BJ (cell line): ENCODE measurements at regions not wholly inside any gene's neighbourhood (a gene's known extent, or its start where the extent isn't known, plus 50 kb on each side); places are given as distances from the start of the nearest gene placed in this dataset.

ENCODE experiments used
- CTCF ChIA-PET: fragments of 350-600 bp; formaldehyde crosslinking; extraction: SDS; loops from one replicate; lab custom pipeline; 2021; ENCODE audit warnings: antibody characterized with exemption, inconsistent platforms; lab: Yijun Ruan, JAX
- POLR2A ChIA-PET: fragments of 300-600 bp; sonication (Branson Sonifier 250); formaldehyde crosslinking; extraction: SDS; loops from one replicate; lab custom pipeline; 2021; ENCODE audit warnings: antibody characterized with exemption; lab: Charles Lee
- DNase-seq: peaks from one replicate; pipeline ENCODE4 v3.0.0-alpha.2; 2011; ENCODE audit warnings: low read depth
- H3K27me3 ChIP-seq: 2 replicates; pipeline ENCODE4 v1.6.0; 2011; ENCODE audit warnings: low read length; ENCODE audit not compliant: control insufficient read depth, insufficient read depth
- H3K36me3 ChIP-seq: 2 replicates; pipeline ENCODE4 v1.5.1; 2011; ENCODE audit warnings: low read length; ENCODE audit not compliant: control insufficient read depth, insufficient read depth
- H3K4me3 ChIP-seq: 2 replicates; pipeline ENCODE4 v1.5.1; 2011; ENCODE audit warnings: low read depth, mild to moderate bottlenecking, control low read depth, low read length
- CTCF ChIP-seq: IDR thresholded peaks from 2 replicates; pipeline ENCODE4 v1.5.1; 2011; ENCODE audit warnings: low read depth, mild to moderate bottlenecking, control low read depth, inconsistent platforms, low read length, moderate library complexity; ENCODE audit not compliant: insufficient read depth

DNA sequence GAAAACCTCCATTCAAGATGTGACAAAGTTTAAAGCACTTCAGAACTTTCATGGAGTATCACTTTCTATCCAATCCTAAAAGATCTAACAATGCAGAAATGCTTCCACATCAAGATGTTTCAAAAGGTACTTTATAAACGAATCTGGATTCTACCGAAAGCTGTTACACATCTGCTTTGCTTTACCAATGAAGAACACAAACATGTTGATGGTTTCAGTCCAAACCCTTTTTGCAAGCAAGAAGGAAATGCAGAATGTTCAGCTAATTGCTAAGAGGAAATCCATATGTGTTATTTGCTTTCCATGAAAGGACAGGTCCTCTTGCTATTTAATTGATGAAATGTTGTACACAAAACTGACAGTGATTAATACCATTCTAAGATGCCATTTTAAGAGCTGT is 419.6 kb downstream of the EFNA5 start:
- CTCF ChIA-PET: no interaction called here
- no peak for DNase-seq

GRCh38 chr5:107248066-107248695 is 422.6 kb downstream of the EFNA5 start:
- POLR2A ChIA-PET: no interaction called here

More for the DNA sequence above, 419.6 kb downstream of the EFNA5 start:
- no peak for TF ChIP-seq CTCF
- no peak overlapping the region for H3K4me3 ChIP-seq
- H3K27me3 ChIP-seq: no peaks in the 10 kb centered on the region
- POLR2A ChIA-PET: no interaction called here
- no peaks in the 10 kb centered on the region for H3K36me3 ChIP-seq

GRCh38 chr5:107247427-107247826 is 423.3 kb downstream of the EFNA5 start:
- no peak for TF ChIP-seq CTCF
- POLR2A ChIA-PET: no interaction called here
- H3K36me3 ChIP-seq: no peaks in the 10 kb centered on the region
- H3K27me3 ChIP-seq: no peaks in the 10 kb centered on the region
- CTCF ChIA-PET: interaction anchor here (0.9 to 1.3 kb wide), 3 partner anchors 13 to 425 kb away, joined by 3 to 4 read pairs (median 3); no protein-coding TSS in a partner anchor
- DNase-seq: no peak
- H3K4me3 ChIP-seq: no peak overlapping the region

More at GRCh38 chr5:107248066-107248695, 422.6 kb downstream of the EFNA5 start:
- Histone ChIP-seq H3K4me3 (no peak overlapping the region), H3K27me3 (no peaks in the 10 kb centered on the region), H3K36me3 (no peaks in the 10 kb centered on the region)
- CTCF ChIA-PET: interaction anchor here (0.8 to 1.4 kb wide), 4 partner anchors 10 to 20 kb away, joined by 3 to 7 read pairs (median 4); no protein-coding TSS in a partner anchor
- TF ChIP-seq CTCF: peak; percentile 56
- DNase-seq: no peak

DNA sequence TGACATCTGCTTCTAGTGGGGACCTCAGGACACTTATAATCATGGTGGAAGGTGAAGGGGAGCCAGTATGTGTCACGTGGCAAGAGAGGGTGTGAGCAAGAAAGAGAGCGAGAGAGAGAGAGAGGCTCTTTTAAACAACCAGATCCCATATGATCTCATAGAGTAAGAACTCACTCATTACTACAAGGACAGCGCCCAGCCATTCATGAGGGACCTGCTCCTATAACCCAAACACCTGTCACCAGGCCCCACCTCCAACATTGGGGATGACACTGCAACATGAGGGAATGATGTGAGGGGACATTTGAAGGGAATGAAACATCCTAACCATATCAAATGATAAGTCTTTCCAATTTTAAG is 427.5 kb downstream of the EFNA5 start:
- Histone ChIP-seq H3K4me3 (no peak overlapping the region), H3K36me3 (no peaks in the 10 kb centered on the region), H3K27me3 (no peaks in the 10 kb centered on the region)
- no peak for DNase-seq
- TF ChIP-seq CTCF: no peak
- POLR2A ChIA-PET: no interaction called here
- CTCF ChIA-PET: no interaction called here

- Histone ChIP-seq H3K36me3 (no peaks in the 10 kb centered on the region), H3K4me3 (no peak overlapping the region), H3K27me3 (no peaks in the 10 kb centered on the region)
- no peak for DNase-seq
- TF ChIP-seq CTCF: no peak
- ChIA-PET CTCF (no interaction called here), POLR2A (no interaction called here)
These were observed 428.1 kb downstream of the EFNA5 start for GRCh38 chr5:107242411-107243219.
